Endothelial cell of umbilical vein (primary cell): ENCODE measurements at regions not wholly inside any gene's neighbourhood (a gene's known extent, or its start where the extent isn't known, plus 50 kb on each side); places are given as distances from the start of the nearest gene placed in this dataset.

ENCODE experiments used
- BruUV-seq: library from RNA; stranded (reverse); fragments of 400-500 nt; replicated peaks from 2 replicates; lab custom pipeline; 2021; lab: Mats Ljungman, UMichigan
- CTCF ChIA-PET: fragments of 300-600, 350-600 bp; sonication (Branson Sonifier 250); formaldehyde crosslinking; loops from one replicate; lab custom pipeline; 2021; ENCODE audit warnings: antibody characterized with exemption, inconsistent platforms; lab: Charles Lee
- POLR2A ChIA-PET: fragments of 300-600, 350-600 bp; sonication (Branson Sonifier 250); formaldehyde crosslinking; loops from one replicate; lab custom pipeline; 2021; ENCODE audit warnings: antibody characterized with exemption, inconsistent platforms; lab: Charles Lee
- DNase-seq: peaks from one replicate; pipeline ENCODE4 v3.0.0-alpha.2; 2011; ENCODE audit warnings: low read depth, low spot score
- FAIRE-seq: peaks from 2 replicates; lab custom pipeline; 2011; peaks lifted over from hg19 to GRCh38; lab: Jason Lieb, UNC
- H2AFZ ChIP-seq: 2 replicates; pipeline ENCODE4 v1.6.0; 2012; ENCODE audit warnings: low read depth, low read length, control low read depth, inconsistent platforms
- H3K27ac ChIP-seq: 2 replicates; pipeline ENCODE4 v1.5.1; 2011; ENCODE audit warnings: low read depth, mild to moderate bottlenecking, control low read depth, low read length, moderate library complexity; ENCODE audit not compliant: insufficient read depth
- H3K27me3 ChIP-seq, 2 experiments: 2 replicates each; pipeline versions ENCODE4 v1.6.0 to v1.6.1; 2011; ENCODE audit warnings: low read length in 2 of 2, mixed read lengths in 1 of 2; ENCODE audit not compliant: control insufficient read depth in 2 of 2, insufficient read depth in 2 of 2
- H3K36me3 ChIP-seq, 2 experiments: 2 replicates in 1 of 2; 3 replicates in 1 of 2; pipeline ENCODE4 v1.5.1; 2011; ENCODE audit warnings: low read length in 2 of 2, mild to moderate bottlenecking in 1 of 2, moderate library complexity in 1 of 2; ENCODE audit not compliant: control insufficient read depth in 2 of 2, insufficient read depth in 2 of 2; ENCODE audit errors: extremely low read depth in 1 of 2
- H3K4me1 ChIP-seq: 3 replicates; pipeline ENCODE4 v1.5.1; 2011; ENCODE audit warnings: mild to moderate bottlenecking, low read length; ENCODE audit not compliant: control insufficient read depth, insufficient read depth; ENCODE audit errors: extremely low read depth
- H3K4me2 ChIP-seq: 2 replicates; pipeline ENCODE4 v1.6.1; 2011; ENCODE audit warnings: low read length, control low read depth, mixed read lengths; ENCODE audit not compliant: insufficient read depth
- H3K4me3 ChIP-seq, 3 experiments: fragments of 200-600 bp in 1 of 3; sonication (generic), shearing (Covaris generic) in 1 of 3; replicated peaks in 1 of 3; 2 replicates each; pipeline ENCODE4 v1.5.1; 2011 to 2016; ENCODE audit warnings: control low read depth in 3 of 3, low read length in 3 of 3, mild to moderate bottlenecking in 2 of 3, inconsistent platforms in 1 of 3, low read depth in 1 of 3, moderate library complexity in 1 of 3; ENCODE audit not compliant: insufficient read depth in 1 of 3
- H3K79me2 ChIP-seq: 2 replicates; pipeline ENCODE4 v1.6.0; 2012; ENCODE audit warnings: low read length, inconsistent platforms; ENCODE audit not compliant: control insufficient read depth, insufficient read depth
- H3K9ac ChIP-seq: replicated peaks from 2 replicates; pipeline ENCODE3; 2011; ENCODE audit warnings: low read length, control low read depth; ENCODE audit not compliant: insufficient read depth; ENCODE audit errors: extremely low read depth
- H3K9me1 ChIP-seq: replicated peaks from 3 replicates; pipeline ENCODE4 v1.6.0; 2011; ENCODE audit warnings: mild to moderate bottlenecking, low read length; ENCODE audit not compliant: control insufficient read depth, insufficient read depth; ENCODE audit errors: extremely low read depth
- H3K9me3 ChIP-seq: replicated peaks from 2 replicates; pipeline ENCODE4 v1.5.1; 2012; ENCODE audit warnings: low read length, inconsistent platforms; ENCODE audit not compliant: control insufficient read depth, insufficient read depth
- H4K20me1 ChIP-seq: replicated peaks from 2 replicates; pipeline ENCODE3; 2011; ENCODE audit warnings: mild to moderate bottlenecking, low read length; ENCODE audit not compliant: control insufficient read depth, insufficient read depth; ENCODE audit errors: extremely low read depth
- CTCF ChIP-seq, 2 donors: IDR thresholded peaks; 1 replicate in 1 of 2; 2 replicates in 1 of 2; pipeline ENCODE4 v1.5.1; 2011; ENCODE audit warnings: low read length in 2 of 2, mild to moderate bottlenecking in 2 of 2, moderate library complexity in 2 of 2, control low read depth in 1 of 2, inconsistent platforms in 1 of 2, low read depth in 1 of 2; ENCODE audit not compliant: insufficient read depth in 1 of 2; ENCODE audit errors: extremely low read depth in 1 of 2
- EZH2 ChIP-seq: IDR thresholded peaks from 2 replicates; pipeline ENCODE4 v1.6.1; 2012; ENCODE audit warnings: borderline replicate concordance, low read depth, mild to moderate bottlenecking, moderate library complexity, low read length, inconsistent platforms; ENCODE audit not compliant: severe bottlenecking
- FOS ChIP-seq: IDR thresholded peaks from 2 replicates; pipeline ENCODE4 v1.6.1; 2011; ENCODE audit warnings: mild to moderate bottlenecking, low read length, moderate library complexity, borderline replicate concordance; ENCODE audit not compliant: insufficient read depth
- GATA2 ChIP-seq: IDR thresholded peaks from 2 replicates; pipeline ENCODE4 v1.7.0; 2011; ENCODE audit warnings: low read depth, mild to moderate bottlenecking, moderate library complexity, mixed read lengths, low read length; ENCODE audit not compliant: insufficient read length, insufficient read depth
- JUN ChIP-seq: IDR thresholded peaks from 2 replicates; pipeline ENCODE4 v1.6.1; 2011; ENCODE audit warnings: borderline replicate concordance, low read depth; ENCODE audit not compliant: insufficient read length, insufficient read depth
- MYC ChIP-seq: IDR thresholded peaks from one replicate; pipeline ENCODE4 v1.6.1; 2011; ENCODE audit warnings: mild to moderate bottlenecking, low read depth, low read length
- POLR2A ChIP-seq: IDR thresholded peaks from 2 replicates; pipeline ENCODE4 v1.6.1; 2012; ENCODE audit warnings: low read depth, mild to moderate bottlenecking, control low read depth, low read length
- POLR2AphosphoS5 ChIP-seq: IDR thresholded peaks from 2 replicates; pipeline ENCODE4 v1.6.1; 2012; ENCODE audit warnings: low read depth, mild to moderate bottlenecking, control low read depth, low read length, moderate library complexity; ENCODE audit not compliant: insufficient read depth
- dilution Hi-C: fragments of 300-500 bp; cut with MboI; formaldehyde crosslinking; loops from one replicate; pipeline ENCODE4 v1.15.0; 2019; ENCODE audit warnings: low sequenced_read_pairs; ENCODE audit not compliant: extremely low pct_ligation_motif_present
- intact Hi-C: fragments of 100-400 bp; cut with micrococcal nuclease; formaldehyde crosslinking; loops from one replicate; pipeline ENCODE4 v1.10.0; 2022
- TF ChIP-seq, protein P1 (sequence below): IDR thresholded peaks from 2 replicates; pipeline ENCODE4 v1.6.1; 2011; ENCODE audit not compliant: insufficient read depth, insufficient read length

DNA sequence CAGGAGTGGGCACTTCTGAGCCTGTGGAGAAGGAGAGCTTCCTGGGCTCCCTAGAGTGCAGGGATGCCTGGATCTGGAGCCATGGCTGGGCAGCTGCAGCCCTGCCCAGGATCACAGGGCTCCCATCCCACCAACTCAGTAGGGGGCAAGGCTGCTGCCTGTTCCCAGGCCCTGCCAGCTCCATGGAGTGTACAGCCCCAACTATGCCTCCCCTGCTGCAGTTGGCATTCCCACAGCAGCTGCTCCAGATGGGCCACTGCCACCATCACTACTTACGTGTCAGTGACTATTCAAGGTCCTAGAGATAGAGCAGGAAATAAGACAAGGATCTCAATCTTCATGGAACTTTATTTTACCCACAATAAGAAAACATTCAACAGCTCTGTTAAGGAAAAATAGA is 107.1 kb upstream of the TNPO1 start:
- no peaks in the 10 kb centered on the region for H3K79me2 ChIP-seq
- ChIA-PET CTCF (interaction anchor here (1.1 to 1.6 kb wide), 2 partner anchors 15 to 22 kb away, joined by 3 to 4 read pairs; no protein-coding TSS in a partner anchor), POLR2A (no interaction called here)
- FAIRE-seq (no peak), DNase-seq (no peak)
- H3K4me1 ChIP-seq, result no peaks in the 10 kb centered on the region
- TF ChIP-seq POLR2AphosphoS5, result no peak
- TF ChIP-seq POLR2A, result no peak
- no peak for TF ChIP-seq MYC
- TF ChIP-seq EZH2, result no peak
- TF ChIP-seq FOS, result no peak
- no peak for TF ChIP-seq CTCF (IDR thresholded peaks at IDR 0.05; ENCODE audit: extremely low read depth in 1 of 2, insufficient read depth in 1 of 2, low read depth in 1 of 2, low read length in 2 of 2)
- TF ChIP-seq, protein P1, sequence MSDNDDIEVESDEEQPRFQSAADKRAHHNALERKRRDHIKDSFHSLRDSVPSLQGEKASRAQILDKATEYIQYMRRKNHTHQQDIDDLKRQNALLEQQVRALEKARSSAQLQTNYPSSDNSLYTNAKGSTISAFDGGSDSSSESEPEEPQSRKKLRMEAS, result no peak
- TF ChIP-seq JUN, result no peak
- TF ChIP-seq GATA2, result no peak
- BruUV-seq, result no TSS peak
- H3K4me2 ChIP-seq, result no peak overlapping the region
- no peaks in the 10 kb centered on the region for H4K20me1 ChIP-seq
- intact Hi-C loops (loop anchor here (10.0 kb wide), 1 partner anchor 85 kb away; no protein-coding TSS in a partner anchor), dilution Hi-C loops (no loop called here)
- peaks cover 4 to 9% of the 10 kb centered on the region in 2 experiments for H3K27me3 ChIP-seq
- no peak overlapping the region for H2AFZ ChIP-seq
- no peak overlapping the region for H3K27ac ChIP-seq
- H3K9ac ChIP-seq, result no peak overlapping the region
- H3K4me3 ChIP-seq, result no peak overlapping the region
- no peaks in the 10 kb centered on the region for H3K9me3 ChIP-seq
- H3K9me1 ChIP-seq, result no peaks in the 10 kb centered on the region
- no peaks in the 10 kb centered on the region for H3K36me3 ChIP-seq
